GM12878 (cell line): ENCODE measurements at regions not wholly inside any gene's neighbourhood (a gene's known extent, or its start where the extent isn't known, plus 50 kb on each side); places are given as distances from the start of the nearest gene placed in this dataset.

ENCODE experiments used
- CHD4 ChIP-seq: fragments of 200-600 bp; sonication (generic); IDR thresholded peaks from 2 replicates; pipeline ENCODE4 v1.6.1; 2016; ENCODE audit warnings: mild to moderate bottlenecking
- CTCF ChIP-seq, 3 experiments: IDR thresholded peaks in 2 of 3; conservative IDR thresholded peaks in 1 of 3; 2 replicates each; pipeline ENCODE4 v1.5.1; 2011; ENCODE audit warnings: low read depth in 3 of 3, low read length in 3 of 3, mild to moderate bottlenecking in 3 of 3, control low read depth in 2 of 3, moderate library complexity in 2 of 3, inconsistent platforms in 1 of 3, mixed read lengths in 1 of 3; ENCODE audit not compliant: control insufficient read depth in 2 of 3, insufficient read depth in 1 of 3; ENCODE audit errors: extremely low read depth in 1 of 3
- NR2C2 ChIP-seq: IDR thresholded peaks from 2 replicates; pipeline ENCODE4 v1.6.1; 2011; ENCODE audit warnings: borderline replicate concordance, low read depth; ENCODE audit not compliant: control insufficient read depth, insufficient read length
- USF1 ChIP-seq: IDR thresholded peaks from 2 replicates; pipeline ENCODE4 v1.6.1; 2011; ENCODE audit warnings: borderline replicate concordance, low read depth, mild to moderate bottlenecking, moderate library complexity, mixed read lengths, low read length; ENCODE audit not compliant: insufficient read depth; ENCODE audit errors: extremely low read length

- no peak for TF ChIP-seq NR2C2
- no peak for TF ChIP-seq CHD4
- TF ChIP-seq USF1, result no peak
- TF ChIP-seq CTCF (IDR thresholded peaks at IDR 0.05 in 2 of 3, conservative IDR thresholded peaks at IDR 0.05 in 1 of 3; ENCODE audit: control insufficient read depth in 2 of 3, extremely low read depth in 1 of 3, insufficient read depth in 1 of 3, low read depth in 3 of 3, low read length in 3 of 3), result no peak
Measured at GRCh38 chr10:44478040-44478439, 93.1 kb upstream of the CXCL12 start.
